Fibroblast of the conjunctiva (primary cell): ENCODE measurements at regions not wholly inside any gene's neighbourhood (a gene's known extent, or its start where the extent isn't known, plus 50 kb on each side); places are given as distances from the start of the nearest gene placed in this dataset.

Experiments
- DNase-seq: peaks from one replicate; pipeline ENCODE4 v3.0.0-alpha.2; 2010; ENCODE audit warnings: low read depth

- DNase-seq, result no peak
Measured at GRCh38 chr13:50319635-50320255, 304.5 kb downstream of the KCNRG start.

- DNase-seq, result no peak
Measured at GRCh38 chr13:50320271-50320862, 305.1 kb downstream of the KCNRG start.

- no peak for DNase-seq
Measured at GRCh38 chr13:50322006-50322405, 306.8 kb downstream of the KCNRG start.

- DNase-seq, result peak; percentile 61
Measured at GRCh38 chr13:50323440-50324065, 308.3 kb downstream of the KCNRG start.

GRCh38 chr13:50326271-50326670 lies 311.0 kb downstream of the KCNRG start:
- DNase-seq, result no peak

- no peak for DNase-seq
Measured at GRCh38 chr13:50326811-50327210, 311.6 kb downstream of the KCNRG start.

GRCh38 chr13:50334115-50334778 lies 319.0 kb downstream of the KCNRG start:
- no peak for DNase-seq

- DNase-seq, result no peak
Measured at GRCh38 chr13:50334944-50335343, 319.7 kb downstream of the KCNRG start.

- DNase-seq, result no peak
Measured at GRCh38 chr13:50339271-50339670, 324.0 kb downstream of the KCNRG start.

GRCh38 chr13:50340146-50340545 lies 324.9 kb downstream of the KCNRG start:
- DNase-seq, result no peak

- DNase-seq, result no peak
Measured at GRCh38 chr13:50340551-50341287, 325.5 kb downstream of the KCNRG start.

- DNase-seq, result no peak
Measured at GRCh38 chr13:50341526-50341925, 326.3 kb downstream of the KCNRG start.

- DNase-seq, result no peak
Measured at GRCh38 chr13:50344717-50345116, 329.5 kb downstream of the KCNRG start.

GRCh38 chr13:50345804-50346203 lies 330.6 kb downstream of the KCNRG start:
- DNase-seq, result no peak

- DNase-seq, result no peak
Measured at GRCh38 chr13:50348371-50348770, 333.1 kb downstream of the KCNRG start.

- DNase-seq, result no peak
Measured at GRCh38 chr13:50352720-50353480, 337.7 kb downstream of the KCNRG start.

- DNase-seq, result no peak
Measured at GRCh38 chr13:50353651-50354415, 338.6 kb downstream of the KCNRG start.

- DNase-seq, result no peak
Measured at GRCh38 chr13:50355797-50356196, 340.6 kb downstream of the KCNRG start.

GRCh38 chr13:50357136-50357535 lies 341.9 kb downstream of the KCNRG start:
- DNase-seq, result no peak

- peak; percentile 27 for DNase-seq
Measured at GRCh38 chr13:50357586-50358118, 342.4 kb downstream of the KCNRG start.
